OCI-LY3 (cell line): ENCODE measurements at regions not wholly inside any gene's neighbourhood (a gene's known extent, or its start where the extent isn't known, plus 50 kb on each side); places are given as distances from the start of the nearest gene placed in this dataset.
"Not testable (repeated sequence)": the region's sequence is repeated elsewhere in the genome, so short reads cannot be mapped to it uniquely, and the experiment has no call there.

Experiments used
- H2AFZ ChIP-seq: fragments of 200-600, 300-600 bp; shearing (Covaris generic); 2 replicates; pipeline ENCODE4 v1.6.0; 2014; ENCODE audit warnings: antibody characterized with exemption, low read depth, low read length
- H3K27ac ChIP-seq: fragments of 200-600, 300-600 bp; sonication (generic); 2 replicates; pipeline ENCODE4 v1.5.1; 2014; ENCODE audit warnings: mild to moderate bottlenecking, low read length, moderate library complexity, mixed read lengths
- H3K27me3 ChIP-seq: fragments of 200-600, 300-600 bp; sonication (generic); 2 replicates; pipeline ENCODE4 v1.6.1; 2014; ENCODE audit warnings: low read depth, low read length, mixed read lengths
- H3K36me3 ChIP-seq: fragments of 200-600, 300-600 bp; sonication (generic); replicated peaks from 2 replicates; pipeline ENCODE3; 2014; ENCODE audit warnings: low read depth, low read length, mixed read lengths
- H3K4me1 ChIP-seq: fragments of 300-600, 200-600 bp; sonication (generic); 2 replicates; pipeline ENCODE4 v1.6.1; 2014; ENCODE audit warnings: low read length, mixed read lengths
- H3K4me2 ChIP-seq: fragments of 200-600, 300-600 bp; sonication (generic); 2 replicates; pipeline ENCODE4 v1.6.1; 2014; ENCODE audit warnings: low read length, mixed read lengths
- H3K4me3 ChIP-seq: fragments of 300-600, 200-600 bp; sonication (generic); 2 replicates; pipeline ENCODE4 v1.5.1; 2014; ENCODE audit warnings: antibody characterized with exemption, mild to moderate bottlenecking, low read length, moderate library complexity
- H3K79me2 ChIP-seq: fragments of 300-600, 200-600 bp; shearing (Covaris generic); 2 replicates; pipeline ENCODE4 v1.6.1; 2014; ENCODE audit warnings: mild to moderate bottlenecking, low read length, mixed read lengths
- H3K9ac ChIP-seq: fragments of 300-600, 200-600 bp; shearing (Covaris generic); 2 replicates; pipeline ENCODE4 v1.6.0; 2014; ENCODE audit warnings: mild to moderate bottlenecking, low read length, moderate library complexity
- H3K9me3 ChIP-seq: fragments of 200-600, 300-600 bp; shearing (Covaris generic); 2 replicates; pipeline ENCODE4 v1.6.1; 2014; ENCODE audit warnings: low read length, mixed read lengths; ENCODE audit not compliant: insufficient read depth
- H4K20me1 ChIP-seq: fragments of 200-600, 300-600 bp; sonication (generic); 2 replicates; pipeline ENCODE4 v1.6.1; 2016; ENCODE audit warnings: low read length, mixed read lengths; ENCODE audit not compliant: insufficient read depth

- not testable (repeated sequence) for H3K9me3 ChIP-seq, H3K4me3 ChIP-seq, H3K27ac ChIP-seq, H3K36me3 ChIP-seq, H2AFZ ChIP-seq, H3K4me1 ChIP-seq, H3K9ac ChIP-seq, H3K4me2 ChIP-seq, H3K79me2 ChIP-seq, H4K20me1 ChIP-seq, H3K27me3 ChIP-seq
Measured at GRCh38 chr15:20473465-20473864, 68.1 kb downstream of the GOLGA6L6 start.

- H3K4me2 ChIP-seq, H3K27me3 ChIP-seq, H4K20me1 ChIP-seq, H3K4me1 ChIP-seq, H3K27ac ChIP-seq, H2AFZ ChIP-seq, H3K36me3 ChIP-seq, H3K79me2 ChIP-seq, H3K4me3 ChIP-seq, H3K9ac ChIP-seq, H3K9me3 ChIP-seq: not testable (repeated sequence)
Measured at GRCh38 chr15:20472983-20473382, 68.6 kb downstream of the GOLGA6L6 start.

- not testable (repeated sequence) for H2AFZ ChIP-seq, H3K79me2 ChIP-seq, H3K4me1 ChIP-seq, H3K4me3 ChIP-seq, H3K27ac ChIP-seq, H3K9me3 ChIP-seq, H3K36me3 ChIP-seq, H3K4me2 ChIP-seq, H4K20me1 ChIP-seq, H3K27me3 ChIP-seq, H3K9ac ChIP-seq
Measured at GRCh38 chr15:20470810-20471209, 70.8 kb downstream of the GOLGA6L6 start.

- H3K27ac ChIP-seq, H3K36me3 ChIP-seq, H3K4me3 ChIP-seq, H3K79me2 ChIP-seq, H3K27me3 ChIP-seq, H3K9ac ChIP-seq, H2AFZ ChIP-seq, H3K9me3 ChIP-seq, H3K4me1 ChIP-seq, H3K4me2 ChIP-seq, H4K20me1 ChIP-seq: not testable (repeated sequence)
Measured at GRCh38 chr15:20441138-20441537, 100.5 kb downstream of the GOLGA6L6 start.

- H3K9me3 ChIP-seq, H3K4me1 ChIP-seq, H4K20me1 ChIP-seq, H3K4me3 ChIP-seq, H3K79me2 ChIP-seq, H3K27me3 ChIP-seq, H2AFZ ChIP-seq, H3K27ac ChIP-seq, H3K4me2 ChIP-seq, H3K36me3 ChIP-seq, H3K9ac ChIP-seq: not testable (repeated sequence)
Measured at GRCh38 chr15:20440390-20440789, 101.2 kb downstream of the GOLGA6L6 start.

GRCh38 chr15:20439111-20439510 is 102.5 kb downstream of the GOLGA6L6 start:
- H3K9me3 ChIP-seq, H3K79me2 ChIP-seq, H3K4me1 ChIP-seq, H3K27me3 ChIP-seq, H2AFZ ChIP-seq, H3K4me2 ChIP-seq, H3K4me3 ChIP-seq, H3K9ac ChIP-seq, H3K36me3 ChIP-seq, H3K27ac ChIP-seq, H4K20me1 ChIP-seq: not testable (repeated sequence)

GRCh38 chr15:20438255-20438654 is 103.3 kb downstream of the GOLGA6L6 start:
- not testable (repeated sequence) for H3K36me3 ChIP-seq, H3K79me2 ChIP-seq, H3K4me3 ChIP-seq, H3K27ac ChIP-seq, H3K4me1 ChIP-seq, H3K4me2 ChIP-seq, H3K9ac ChIP-seq, H3K27me3 ChIP-seq, H2AFZ ChIP-seq, H4K20me1 ChIP-seq, H3K9me3 ChIP-seq

- H3K9ac ChIP-seq, H2AFZ ChIP-seq, H3K4me1 ChIP-seq, H3K36me3 ChIP-seq, H4K20me1 ChIP-seq, H3K27me3 ChIP-seq, H3K4me2 ChIP-seq, H3K79me2 ChIP-seq, H3K9me3 ChIP-seq, H3K27ac ChIP-seq, H3K4me3 ChIP-seq: not testable (repeated sequence)
Measured at GRCh38 chr15:20433468-20433867, 108.1 kb downstream of the GOLGA6L6 start.

- not testable (repeated sequence) for H3K27me3 ChIP-seq, H2AFZ ChIP-seq, H3K4me1 ChIP-seq
Measured at GRCh38 chr15:20430495-20430894, 111.1 kb downstream of the GOLGA6L6 start.

GRCh38 chr15:20420710-20421109 is 120.9 kb downstream of the GOLGA6L6 start:
- not testable (repeated sequence) for H3K4me2 ChIP-seq, H3K4me1 ChIP-seq, H3K4me3 ChIP-seq, H3K27me3 ChIP-seq, H3K36me3 ChIP-seq, H3K27ac ChIP-seq, H3K79me2 ChIP-seq, H3K9ac ChIP-seq, H3K9me3 ChIP-seq, H2AFZ ChIP-seq, H4K20me1 ChIP-seq

More at GRCh38 chr15:20430495-20430894, 111.1 kb downstream of the GOLGA6L6 start:
- H4K20me1 ChIP-seq, H3K9ac ChIP-seq, H3K36me3 ChIP-seq, H3K4me3 ChIP-seq, H3K27ac ChIP-seq, H3K79me2 ChIP-seq, H3K4me2 ChIP-seq, H3K9me3 ChIP-seq: not testable (repeated sequence)
